PC-3 (cell line): ENCODE measurements at regions not wholly inside any gene's neighbourhood (a gene's known extent, or its start where the extent isn't known, plus 50 kb on each side); places are given as distances from the start of the nearest gene placed in this dataset.

Experiments used
- ATAC-seq: fragments of 200-7000 bp; cut with Tn5 transposase; 2 replicates; pipeline ENCODE4 v1.9.1; 2020; ENCODE audit warnings: mild to moderate bottlenecking, moderate library complexity
- BruUV-seq: library from RNA; stranded (reverse); fragments of 400-500 nt; replicated peaks from 2 replicates; lab custom pipeline; 2021; lab: Mats Ljungman, UMichigan
- CTCF ChIA-PET: fragments of 300-600 bp; sonication (Branson Sonifier 250); formaldehyde crosslinking; loops from one replicate; lab custom pipeline; 2022; ENCODE audit warnings: antibody characterized with exemption; lab: Charles Lee
- POLR2A ChIA-PET: fragments of 300-600 bp; sonication (Branson Sonifier 250); formaldehyde crosslinking; loops from one replicate; lab custom pipeline; 2022; ENCODE audit warnings: antibody characterized with exemption; ENCODE audit not compliant: unreplicated experiment; lab: Charles Lee
- DNase-seq: peaks from one replicate; pipeline ENCODE4 v3.0.0-alpha.2; 2015
- H2AFZ ChIP-seq: fragments of 300-600 bp; sonication (generic); 2 replicates; pipeline ENCODE4 v1.6.0; 2016; ENCODE audit warnings: antibody characterized with exemption, low read length
- H3F3A ChIP-seq: fragments of 300-600 bp; sonication (generic); one replicate; pipeline ENCODE4 v1.6.0; 2017; ENCODE audit warnings: antibody characterized with exemption, low read length, control low read depth, mild to moderate bottlenecking; ENCODE audit not compliant: unreplicated experiment
- H3K27ac ChIP-seq: fragments of 300-600 bp; sonication (generic); 2 replicates; pipeline ENCODE4 v1.5.1; 2016; ENCODE audit warnings: mild to moderate bottlenecking, low read length
- H3K27me3 ChIP-seq: fragments of 300-600 bp; sonication (generic); 2 replicates; pipeline ENCODE4 v1.6.1; 2016; ENCODE audit warnings: low read length, mixed read lengths
- H3K36me3 ChIP-seq: fragments of 300-600 bp; sonication (generic); 2 replicates; pipeline ENCODE4 v1.6.1; 2016; ENCODE audit warnings: low read depth, mixed run types, low read length, mixed read lengths
- H3K4me1 ChIP-seq: fragments of 300-600 bp; sonication (generic); 2 replicates; pipeline ENCODE4 v1.5.1; 2016; ENCODE audit warnings: low read length; ENCODE audit not compliant: insufficient read depth
- H3K4me2 ChIP-seq: fragments of 300-600 bp; sonication (generic); 2 replicates; pipeline ENCODE4 v1.6.0; 2016; ENCODE audit warnings: low read length
- H3K4me3 ChIP-seq: fragments of 300-600 bp; sonication (generic); 2 replicates; pipeline ENCODE4 v1.5.1; 2016; ENCODE audit warnings: mild to moderate bottlenecking, low read length, mixed read lengths
- H3K79me2 ChIP-seq: fragments of 300-600 bp; sonication (generic); 2 replicates; pipeline ENCODE4 v1.6.1; 2017; ENCODE audit warnings: low read length, mixed read lengths
- H3K9ac ChIP-seq: fragments of 300-600 bp; sonication (generic); 2 replicates; pipeline ENCODE4 v1.6.0; 2016; ENCODE audit warnings: mild to moderate bottlenecking, low read length
- H3K9me2 ChIP-seq: fragments of 300-600 bp; sonication (generic); replicated peaks from 2 replicates; pipeline ENCODE4 v1.6.1; 2016; ENCODE audit warnings: mixed run types, low read length, mixed read lengths
- H3K9me3 ChIP-seq: fragments of 300-600 bp; sonication (generic); 2 replicates; pipeline ENCODE4 v1.6.1; 2016; ENCODE audit warnings: low read length, mixed read lengths
- H4K20me1 ChIP-seq: fragments of 300-600 bp; sonication (generic); 2 replicates; pipeline ENCODE4 v1.6.1; 2016; ENCODE audit warnings: low read length, mixed read lengths
- CTCF ChIP-seq: fragments of 300-600 bp; sonication (generic); conservative IDR thresholded peaks from 2 replicates; pipeline ENCODE4 v1.5.1; 2017; ENCODE audit warnings: antibody characterized with exemption, low read depth, mild to moderate bottlenecking, low read length
- EZH2 ChIP-seq: fragments of 300-600 bp; sonication (generic); IDR thresholded peaks from one replicate; pipeline ENCODE4 v1.6.1; 2017; ENCODE audit warnings: antibody characterized with exemption, mild to moderate bottlenecking, low read length; ENCODE audit not compliant: unreplicated experiment
- EZH2phosphoT487 ChIP-seq: fragments of 300-600 bp; sonication (generic); IDR thresholded peaks from 2 replicates; pipeline ENCODE4 v1.6.1; 2018; ENCODE audit warnings: mild to moderate bottlenecking, antibody characterized with exemption, low read length, borderline replicate concordance
- intact Hi-C: fragments of 100-400 bp; cut with micrococcal nuclease; formaldehyde crosslinking; loops from 2 replicates; pipeline ENCODE4 v1.9.0; 2023

GRCh38 chr11:23954730-23955129 is 542.1 kb upstream of the LUZP2 start:
- no peak overlapping the region for H3K9ac ChIP-seq
- H3K9me2 ChIP-seq, result no peaks in the 10 kb centered on the region
- BruUV-seq, result no TSS peak
- H3K79me2 ChIP-seq, result no peaks in the 10 kb centered on the region
- no peak for ATAC-seq
- H2AFZ ChIP-seq, result no peak overlapping the region
- no peak overlapping the region for H3K27ac ChIP-seq
- no peaks in the 10 kb centered on the region for H3K9me3 ChIP-seq
- no peak for DNase-seq
- no peaks in the 10 kb centered on the region for H3K36me3 ChIP-seq
- no peak overlapping the region for H3K4me2 ChIP-seq
- intact Hi-C loops, result no loop called here
- H3K4me1 ChIP-seq, result no peaks in the 10 kb centered on the region
- ChIA-PET CTCF (no interaction called here), POLR2A (no interaction called here)
- H4K20me1 ChIP-seq, result no peaks in the 10 kb centered on the region
- H3F3A ChIP-seq, result no peaks in the 10 kb centered on the region
- H3K27me3 ChIP-seq, result no peaks in the 10 kb centered on the region
- H3K4me3 ChIP-seq, result no peak overlapping the region
- TF ChIP-seq EZH2phosphoT487, result no peak
- no peak for TF ChIP-seq CTCF
- no peak for TF ChIP-seq EZH2

- ATAC-seq (peak; percentile 49), DNase-seq (no peak)
- H4K20me1 ChIP-seq, result no peaks in the 10 kb centered on the region
- CTCF ChIA-PET, result no interaction called here
- POLR2A ChIA-PET, result no interaction called here
- H3K4me1 ChIP-seq, result no peaks in the 10 kb centered on the region
- H3K9me3 ChIP-seq, result no peaks in the 10 kb centered on the region
- no peak overlapping the region for H3K4me2 ChIP-seq
- H2AFZ ChIP-seq, result no peak overlapping the region
- intact Hi-C loops, result no loop called here
- TF ChIP-seq EZH2phosphoT487, result no peak
- TF ChIP-seq EZH2, result no peak
- TF ChIP-seq CTCF, result no peak
- H3K27ac ChIP-seq, result no peak overlapping the region
- H3K79me2 ChIP-seq, result no peaks in the 10 kb centered on the region
- H3F3A ChIP-seq, result no peaks in the 10 kb centered on the region
- H3K9ac ChIP-seq, result no peak overlapping the region
- H3K9me2 ChIP-seq, result no peaks in the 10 kb centered on the region
- H3K36me3 ChIP-seq, result no peaks in the 10 kb centered on the region
- no TSS peak for BruUV-seq
- no peak overlapping the region for H3K4me3 ChIP-seq
- no peaks in the 10 kb centered on the region for H3K27me3 ChIP-seq
These were observed 540.3 kb upstream of the LUZP2 start for GRCh38 chr11:23956586-23956985.

- no peaks in the 10 kb centered on the region for H3F3A ChIP-seq
- POLR2A ChIA-PET, result no interaction called here
- no peak overlapping the region for H3K4me2 ChIP-seq
- H2AFZ ChIP-seq, result no peak overlapping the region
- no peak for TF ChIP-seq EZH2phosphoT487
- no peak for TF ChIP-seq CTCF
- no peak for TF ChIP-seq EZH2
- no peak for DNase-seq
- no peaks in the 10 kb centered on the region for H3K9me3 ChIP-seq
- H3K27me3 ChIP-seq, result no peaks in the 10 kb centered on the region
- CTCF ChIA-PET, result no interaction called here
- no peaks in the 10 kb centered on the region for H3K9me2 ChIP-seq
- no peaks in the 10 kb centered on the region for H3K36me3 ChIP-seq
- intact Hi-C loops, result no loop called here
- BruUV-seq, result no TSS peak
- H3K4me1 ChIP-seq, result no peaks in the 10 kb centered on the region
- no peaks in the 10 kb centered on the region for H4K20me1 ChIP-seq
- no peaks in the 10 kb centered on the region for H3K79me2 ChIP-seq
- H3K4me3 ChIP-seq, result no peak overlapping the region
- ATAC-seq, result no peak
- no peak overlapping the region for H3K27ac ChIP-seq
- H3K9ac ChIP-seq, result no peak overlapping the region
These were observed 539.5 kb upstream of the LUZP2 start for GRCh38 chr11:23957314-23957713.
